NCI-H82 treated with DMSO at 0.1 percent for 48 hours (cell line): ENCODE measurements at regions not wholly inside any gene's neighbourhood (a gene's known extent, or its start where the extent isn't known, plus 50 kb on each side); places are given as distances from the start of the nearest gene placed in this dataset.
A peak's percentile ranks its signal among the peaks of the same experiment; 100 is the strongest.

Experiments
- DNase-seq: peaks from one replicate; lab custom pipeline; 2025; ENCODE audit not compliant: unreplicated experiment; lab: John Stamatoyannopoulos, UW

DNA sequence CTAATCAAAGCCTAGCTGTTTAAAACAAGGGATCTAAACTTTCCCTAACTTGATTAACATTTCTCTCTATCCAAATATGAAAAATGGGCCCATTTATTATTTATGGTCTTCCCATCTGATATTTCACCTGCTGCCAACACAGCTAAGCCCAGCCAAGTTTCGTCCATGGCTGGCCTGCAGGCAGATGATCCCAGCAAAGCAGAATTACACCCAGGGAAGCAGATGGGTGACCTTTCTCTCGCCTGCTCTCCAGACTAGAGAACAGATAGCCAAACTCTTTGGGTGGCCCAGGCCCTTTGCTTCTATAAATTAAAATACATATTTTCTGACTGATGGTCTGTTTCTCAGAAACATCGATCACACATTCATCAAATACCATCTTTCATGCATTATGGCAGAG is 1038.8 kb downstream of the AGBL1 start:
- DNase-seq = no peak

DNA sequence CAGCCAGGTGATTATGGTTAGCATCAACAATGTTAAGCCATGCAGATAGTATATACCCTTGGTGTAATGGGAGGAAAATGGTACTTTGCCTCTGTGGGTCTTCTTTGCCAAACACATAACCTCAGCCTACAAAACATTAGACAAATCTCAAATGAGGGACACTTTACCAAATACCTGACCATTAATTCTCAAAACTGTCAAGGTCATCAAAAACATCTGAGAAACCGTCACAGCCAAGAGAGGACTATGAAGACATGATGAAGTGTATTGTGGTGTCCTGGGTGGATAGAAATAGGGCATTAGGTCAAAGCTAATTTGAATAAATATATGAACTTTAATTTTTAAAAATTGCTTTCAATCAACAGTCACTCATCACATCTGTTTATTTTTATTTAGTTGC is 1036.1 kb downstream of the AGBL1 start:
- no peak for DNase-seq

DNA sequence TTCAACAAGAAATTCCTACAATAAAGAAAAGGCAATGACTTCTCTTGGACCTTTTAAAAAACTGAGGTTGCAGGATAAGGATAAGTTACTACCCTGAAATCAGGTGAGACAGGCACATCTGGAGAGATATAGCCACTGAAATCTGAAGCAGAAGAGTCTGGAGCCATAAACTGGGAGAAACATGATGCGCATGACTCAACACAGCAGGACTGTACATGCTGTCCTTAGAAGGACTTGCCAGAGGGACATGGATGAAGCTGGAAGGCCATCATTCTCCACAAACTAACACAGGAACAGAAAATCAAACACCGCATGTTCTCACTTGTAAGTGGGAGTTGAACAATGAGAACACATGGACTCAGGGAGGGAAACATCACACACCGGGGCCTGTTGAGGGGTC is 1020.2 kb downstream of the AGBL1 start:
- no peak for DNase-seq

DNA sequence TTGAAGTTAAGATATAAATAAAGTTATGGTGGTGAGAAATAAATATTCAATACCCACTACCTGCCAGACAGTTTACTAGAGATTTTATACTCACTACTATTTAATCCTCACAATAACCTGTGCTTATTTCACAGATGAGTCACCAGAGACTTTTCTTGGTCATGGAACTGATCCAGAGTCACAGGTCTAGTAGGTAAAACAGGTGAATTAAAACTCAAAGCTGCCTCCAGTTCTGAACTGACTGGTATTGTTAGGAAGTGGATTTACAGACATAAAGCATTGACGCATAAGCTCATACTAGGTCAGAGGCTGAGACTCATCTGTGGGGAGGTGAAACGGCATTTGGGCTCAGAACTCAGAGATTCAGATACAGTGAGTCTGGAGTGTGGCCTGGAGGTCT is 1009.9 kb downstream of the AGBL1 start:
- DNase-seq = no peak

DNA sequence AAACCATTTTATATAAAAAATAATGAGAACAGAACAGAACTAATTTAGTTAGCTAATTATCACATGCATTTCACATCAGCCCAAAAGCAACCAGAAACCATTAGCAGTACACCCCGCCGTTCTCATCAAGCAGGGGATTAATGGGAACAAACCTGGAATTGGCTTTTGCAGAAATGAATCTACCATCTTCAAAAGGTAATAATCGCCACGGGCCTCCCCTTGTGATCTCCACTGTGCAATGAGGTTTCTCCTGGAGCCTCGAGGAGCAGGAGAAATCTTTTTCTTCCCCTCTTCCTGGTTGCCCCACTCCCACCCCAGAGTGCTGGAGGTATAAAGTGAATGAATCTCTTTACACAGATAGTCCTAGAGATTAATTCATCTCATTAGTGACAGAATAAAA is 1003.5 kb downstream of the AGBL1 start:
- DNase-seq = no peak

DNA sequence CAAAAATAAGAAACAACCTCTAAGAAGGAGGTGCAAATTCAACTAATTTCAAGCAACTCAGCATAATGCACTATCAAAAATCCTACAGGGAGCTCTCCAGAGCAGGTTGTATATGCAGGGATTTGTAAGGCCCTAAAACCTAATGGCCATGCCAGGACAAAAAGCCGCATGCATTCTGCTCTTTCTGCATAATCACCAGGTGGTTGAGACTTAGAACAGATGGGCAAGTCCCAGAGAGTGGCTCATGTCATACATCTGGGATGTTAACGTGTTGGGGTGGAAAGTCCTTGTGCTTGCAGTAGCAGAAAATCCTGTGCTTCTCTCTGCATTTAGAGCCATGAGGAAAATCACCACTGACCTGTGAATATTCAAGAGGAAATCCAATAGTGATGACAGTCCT is 1002.9 kb downstream of the AGBL1 start:
- DNase-seq = peak; percentile 53

DNA sequence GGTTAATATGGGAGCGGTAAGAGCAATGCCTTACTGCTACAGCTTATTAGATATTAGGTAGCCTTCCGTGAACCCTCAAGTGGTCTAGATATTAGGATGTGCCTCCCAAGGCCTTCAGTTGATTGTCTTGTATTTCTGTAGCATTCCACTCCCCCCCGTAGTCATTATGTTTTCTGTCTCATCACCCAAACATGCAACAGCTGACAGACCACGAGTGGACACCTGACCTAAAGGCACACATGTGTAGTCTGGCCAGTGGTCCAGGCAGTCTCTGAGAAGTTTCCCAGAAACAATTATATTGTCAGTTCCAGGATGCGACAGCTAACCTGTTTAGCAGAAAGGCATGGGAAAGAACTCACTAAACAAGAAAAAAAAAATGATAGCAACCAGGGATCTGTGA is 1000.9 kb downstream of the AGBL1 start:
- no peak for DNase-seq
